Brain microvascular endothelial cell (primary cell): ENCODE measurements at regions not wholly inside any gene's neighbourhood (a gene's known extent, or its start where the extent isn't known, plus 50 kb on each side); places are given as distances from the start of the nearest gene placed in this dataset.

Source experiments
- DNase-seq: peaks from one replicate; pipeline ENCODE4 v3.0.0-alpha.2; 2020
- H3K27ac ChIP-seq: fragments of 250-450 bp; sonication (Bioruptor Pico); 2 replicates; pipeline ENCODE4 v1.5.1; 2020; ENCODE audit warnings: mild to moderate bottlenecking, moderate library complexity
- H3K27me3 ChIP-seq: fragments of 250-450 bp; sonication (Bioruptor Pico); replicated peaks from 2 replicates; pipeline ENCODE4 v1.5.1; 2020; ENCODE audit warnings: mild to moderate bottlenecking
- H3K36me3 ChIP-seq: fragments of 250-450 bp; sonication (Bioruptor Pico); replicated peaks from 2 replicates; pipeline ENCODE4 v1.5.1; 2020; ENCODE audit warnings: mild to moderate bottlenecking
- H3K4me3 ChIP-seq: 2 replicates; pipeline ENCODE4 v1.5.1; 2011; ENCODE audit warnings: low read depth, mild to moderate bottlenecking, control low read depth, low read length, moderate library complexity
- in situ Hi-C: cut with HindIII; loops from 2 replicates; pipeline ENCODE4 v1.10.0; 2017; ENCODE audit warnings: low sequenced_read_pairs, low pct_ligation_motif_present
- TF ChIP-seq, protein P1 (sequence below): IDR thresholded peaks from 2 replicates; pipeline ENCODE4 v1.5.1; 2011; ENCODE audit warnings: low read depth, mild to moderate bottlenecking, moderate library complexity, low read length, control low read depth, inconsistent platforms; ENCODE audit errors: missing control alignments

DNA sequence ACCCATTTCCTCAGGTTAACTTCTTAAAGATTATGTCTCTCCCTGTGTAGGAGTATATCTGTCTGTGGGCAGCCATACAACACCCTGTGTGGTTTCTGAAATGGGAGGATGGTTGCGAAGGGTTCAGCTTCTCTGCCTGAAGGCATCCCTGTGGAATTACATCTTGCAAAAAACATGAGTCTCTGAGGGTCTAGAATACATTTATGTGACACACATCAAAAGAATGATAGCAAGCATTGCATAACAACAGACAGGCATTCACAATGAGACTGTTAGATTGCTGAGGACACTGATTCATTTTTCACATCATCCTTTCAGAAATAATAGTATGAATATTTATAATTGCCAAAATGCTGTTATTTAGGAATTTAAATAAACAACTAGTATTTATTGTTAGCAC, 670.9 kb downstream of the HTR1B start:
- DNase-seq: peak; percentile 72
- Histone ChIP-seq H3K27me3 (no peaks in the 10 kb centered on the region), H3K4me3 (no peak overlapping the region), H3K36me3 (no peaks in the 10 kb centered on the region), H3K27ac (no peak overlapping the region)
- TF ChIP-seq, protein P1, sequence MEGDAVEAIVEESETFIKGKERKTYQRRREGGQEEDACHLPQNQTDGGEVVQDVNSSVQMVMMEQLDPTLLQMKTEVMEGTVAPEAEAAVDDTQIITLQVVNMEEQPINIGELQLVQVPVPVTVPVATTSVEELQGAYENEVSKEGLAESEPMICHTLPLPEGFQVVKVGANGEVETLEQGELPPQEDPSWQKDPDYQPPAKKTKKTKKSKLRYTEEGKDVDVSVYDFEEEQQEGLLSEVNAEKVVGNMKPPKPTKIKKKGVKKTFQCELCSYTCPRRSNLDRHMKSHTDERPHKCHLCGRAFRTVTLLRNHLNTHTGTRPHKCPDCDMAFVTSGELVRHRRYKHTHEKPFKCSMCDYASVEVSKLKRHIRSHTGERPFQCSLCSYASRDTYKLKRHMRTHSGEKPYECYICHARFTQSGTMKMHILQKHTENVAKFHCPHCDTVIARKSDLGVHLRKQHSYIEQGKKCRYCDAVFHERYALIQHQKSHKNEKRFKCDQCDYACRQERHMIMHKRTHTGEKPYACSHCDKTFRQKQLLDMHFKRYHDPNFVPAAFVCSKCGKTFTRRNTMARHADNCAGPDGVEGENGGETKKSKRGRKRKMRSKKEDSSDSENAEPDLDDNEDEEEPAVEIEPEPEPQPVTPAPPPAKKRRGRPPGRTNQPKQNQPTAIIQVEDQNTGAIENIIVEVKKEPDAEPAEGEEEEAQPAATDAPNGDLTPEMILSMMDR: no peak
- in situ Hi-C loops: no loop called here

DNA sequence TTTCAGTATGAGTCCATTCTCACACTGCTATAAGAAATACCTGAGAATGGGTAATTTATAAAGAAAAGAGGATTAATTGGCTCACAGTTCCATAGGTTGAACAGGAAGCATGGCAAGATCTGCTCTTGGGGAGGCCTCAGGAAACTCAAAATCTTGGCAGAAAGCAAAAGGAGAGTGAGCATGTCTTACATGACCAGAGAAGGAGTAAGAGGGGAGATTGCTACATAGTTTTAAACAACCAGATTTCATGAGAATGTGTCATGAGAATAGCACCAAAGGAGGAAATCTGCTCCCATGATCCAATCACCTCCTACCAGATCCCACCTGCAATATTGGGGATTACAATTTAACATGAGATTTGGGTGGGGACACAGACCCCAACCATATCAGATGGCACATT, 672.4 kb downstream of the HTR1B start:
- Histone ChIP-seq H3K27me3 (no peaks in the 10 kb centered on the region), H3K27ac (no peak overlapping the region), H3K4me3 (no peak overlapping the region), H3K36me3 (no peaks in the 10 kb centered on the region)
- in situ Hi-C loops: no loop called here
- no peak for DNase-seq
- TF ChIP-seq, protein P1: no peak

DNA sequence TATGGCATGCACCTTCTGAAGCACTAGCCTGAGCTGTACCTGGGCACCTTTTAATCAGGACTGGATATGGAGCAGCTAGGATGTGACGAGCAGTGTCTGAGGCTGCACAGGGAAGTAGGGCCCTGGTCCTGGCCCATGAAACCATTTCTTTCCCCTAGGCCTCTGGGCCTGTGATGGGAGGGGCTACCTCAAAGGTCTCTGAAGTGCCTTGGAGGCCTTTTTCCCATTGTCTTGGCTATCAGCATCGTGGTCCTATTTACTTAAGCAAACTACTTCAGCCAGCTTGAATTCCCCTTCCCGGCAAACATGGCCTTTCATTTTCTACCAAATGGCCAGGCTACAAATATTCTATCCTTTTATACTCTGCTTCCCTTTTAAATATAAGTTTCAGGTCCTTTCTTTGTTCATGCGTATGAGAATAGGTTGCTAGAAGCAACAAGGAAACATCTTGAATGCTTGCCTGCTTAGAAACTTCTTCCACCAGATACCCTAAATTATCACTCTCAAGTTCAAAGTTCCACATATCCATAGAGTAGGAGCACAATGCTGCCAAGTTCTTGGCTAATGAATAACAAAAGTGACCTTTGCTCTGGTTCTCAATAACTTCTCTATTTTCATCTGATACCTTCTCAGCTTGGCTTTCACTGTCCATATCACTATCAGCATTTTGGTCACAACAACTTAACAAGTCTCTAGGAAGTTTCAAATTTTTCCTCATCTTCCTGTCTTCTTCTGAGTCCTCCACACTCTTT, 673.1 kb downstream of the HTR1B start:
- in situ Hi-C loops: no loop called here
- no peak overlapping the region for H3K27ac ChIP-seq
- no peak for DNase-seq
- TF ChIP-seq, protein P1: no peak
- no peak overlapping the region for H3K4me3 ChIP-seq
- H3K27me3 ChIP-seq: no peaks in the 10 kb centered on the region
- no peaks in the 10 kb centered on the region for H3K36me3 ChIP-seq

DNA sequence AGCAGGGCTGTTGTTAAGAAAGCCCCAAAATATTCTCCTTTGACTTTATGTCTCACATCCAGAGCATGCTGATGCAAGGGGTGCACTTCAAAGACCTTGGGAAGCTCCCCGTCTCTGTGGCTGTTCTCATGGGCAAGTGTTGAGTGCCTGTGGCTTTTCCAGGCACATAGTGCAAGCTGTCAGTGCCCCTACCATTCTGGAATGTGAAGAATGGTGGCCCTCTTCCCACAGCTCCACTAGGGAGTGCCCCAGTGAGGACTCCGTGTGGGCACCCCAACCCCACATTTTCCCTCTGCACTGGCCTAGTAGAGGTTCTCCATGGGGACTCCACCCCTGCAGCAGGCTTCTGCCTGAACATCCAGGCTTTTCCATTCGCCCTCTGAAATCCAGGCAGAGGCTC, 673.7 kb downstream of the HTR1B start:
- Histone ChIP-seq H3K4me3 (no peak overlapping the region), H3K36me3 (no peaks in the 10 kb centered on the region), H3K27me3 (no peaks in the 10 kb centered on the region), H3K27ac (no peak overlapping the region)
- in situ Hi-C loops: no loop called here
- TF ChIP-seq, protein P1: no peak
- no peak for DNase-seq

DNA sequence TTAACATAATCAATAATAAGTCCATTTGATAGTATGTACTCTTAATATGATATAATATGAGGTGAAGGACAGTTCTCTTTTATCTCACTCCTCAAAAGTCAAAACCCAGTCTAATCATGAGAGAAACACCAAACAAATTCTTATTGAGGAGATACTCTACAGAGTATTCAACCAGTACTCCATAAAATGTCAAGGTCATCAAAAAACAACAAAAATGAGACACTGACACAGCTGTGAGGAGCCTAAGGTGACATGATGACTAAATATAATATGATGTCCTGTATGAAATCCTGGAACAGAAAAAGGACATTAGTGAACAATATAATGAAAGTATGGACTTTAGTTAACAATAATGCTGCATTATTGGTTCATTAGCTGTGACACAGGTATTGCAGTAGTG, 675.1 kb downstream of the HTR1B start:
- in situ Hi-C loops: no loop called here
- H3K4me3 ChIP-seq: no peak overlapping the region

DNA sequence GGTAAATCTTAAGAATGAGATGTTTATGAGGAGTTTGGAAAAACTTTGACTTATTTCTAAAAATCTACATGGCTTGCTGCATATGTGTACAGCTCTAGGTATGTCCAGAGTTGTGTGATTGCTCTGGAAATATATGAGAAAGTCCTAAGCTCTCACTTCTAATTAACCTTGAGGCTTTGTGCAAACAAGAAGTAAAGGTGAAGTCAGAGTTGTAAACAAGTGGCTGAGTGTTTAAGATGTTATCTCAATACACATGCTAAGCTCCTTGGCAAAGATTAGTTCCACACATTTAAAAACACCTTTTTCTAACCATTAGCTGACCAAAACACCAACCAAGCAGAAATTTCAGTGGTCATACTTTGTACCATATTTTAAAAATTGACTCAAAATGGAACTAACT, 684.2 kb downstream of the HTR1B start:
- in situ Hi-C loops: no loop called here
- no peak for DNase-seq
- H3K27me3 ChIP-seq: no peaks in the 10 kb centered on the region
- H3K36me3 ChIP-seq: no peaks in the 10 kb centered on the region
- no peak overlapping the region for H3K27ac ChIP-seq
- no peak overlapping the region for H3K4me3 ChIP-seq
- TF ChIP-seq, protein P1: no peak

More for the DNA sequence above, 675.1 kb downstream of the HTR1B start:
- H3K36me3 ChIP-seq: no peaks in the 10 kb centered on the region
- TF ChIP-seq, protein P1: no peak
- DNase-seq: no peak
- H3K27ac ChIP-seq: no peak overlapping the region
- no peaks in the 10 kb centered on the region for H3K27me3 ChIP-seq
